ENCODE measurements at regions not wholly inside any gene's neighbourhood (a gene's known extent, or its start where the extent isn't known, plus 50 kb on each side); places are given as distances from the start of the nearest gene placed in this dataset.

GRCh38 chr12:83541446-83541845, 854.7 kb downstream of the TMTC2 start:
- no peak for TF ChIP-seq SIN3A (conservative IDR thresholded peaks at IDR 0.05 in 1 of 2, IDR thresholded peaks at IDR 0.05 in 1 of 2; ENCODE audit: low read depth in 1 of 2, low read length in 2 of 2)
- no peak for TF ChIP-seq NANOG (IDR thresholded peaks at IDR 0.05; ENCODE audit: insufficient read depth, low read depth, low read length, poor library complexity, severe bottlenecking)
- TF ChIP-seq, protein P1, sequence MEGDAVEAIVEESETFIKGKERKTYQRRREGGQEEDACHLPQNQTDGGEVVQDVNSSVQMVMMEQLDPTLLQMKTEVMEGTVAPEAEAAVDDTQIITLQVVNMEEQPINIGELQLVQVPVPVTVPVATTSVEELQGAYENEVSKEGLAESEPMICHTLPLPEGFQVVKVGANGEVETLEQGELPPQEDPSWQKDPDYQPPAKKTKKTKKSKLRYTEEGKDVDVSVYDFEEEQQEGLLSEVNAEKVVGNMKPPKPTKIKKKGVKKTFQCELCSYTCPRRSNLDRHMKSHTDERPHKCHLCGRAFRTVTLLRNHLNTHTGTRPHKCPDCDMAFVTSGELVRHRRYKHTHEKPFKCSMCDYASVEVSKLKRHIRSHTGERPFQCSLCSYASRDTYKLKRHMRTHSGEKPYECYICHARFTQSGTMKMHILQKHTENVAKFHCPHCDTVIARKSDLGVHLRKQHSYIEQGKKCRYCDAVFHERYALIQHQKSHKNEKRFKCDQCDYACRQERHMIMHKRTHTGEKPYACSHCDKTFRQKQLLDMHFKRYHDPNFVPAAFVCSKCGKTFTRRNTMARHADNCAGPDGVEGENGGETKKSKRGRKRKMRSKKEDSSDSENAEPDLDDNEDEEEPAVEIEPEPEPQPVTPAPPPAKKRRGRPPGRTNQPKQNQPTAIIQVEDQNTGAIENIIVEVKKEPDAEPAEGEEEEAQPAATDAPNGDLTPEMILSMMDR (IDR thresholded peaks at IDR 0.05; ENCODE audit: control extremely low read depth in 1 of 3, insufficient read depth in 1 of 3, low read depth in 1 of 3, low read length in 3 of 3), result no peak
- TF ChIP-seq POLR2A (IDR thresholded peaks at IDR 0.05; ENCODE audit: control extremely low read depth in 1 of 2, low read depth in 2 of 2, low read length in 2 of 2), result no peak
- no peak for TF ChIP-seq TAF1 (IDR thresholded peaks at IDR 0.05; ENCODE audit: low read depth, low read length)

Measured in H1 (cell line).